ENCODE measurements at regions not wholly inside any gene's neighbourhood (a gene's known extent, or its start where the extent isn't known, plus 50 kb on each side); places are given as distances from the start of the nearest gene placed in this dataset.

DNA sequence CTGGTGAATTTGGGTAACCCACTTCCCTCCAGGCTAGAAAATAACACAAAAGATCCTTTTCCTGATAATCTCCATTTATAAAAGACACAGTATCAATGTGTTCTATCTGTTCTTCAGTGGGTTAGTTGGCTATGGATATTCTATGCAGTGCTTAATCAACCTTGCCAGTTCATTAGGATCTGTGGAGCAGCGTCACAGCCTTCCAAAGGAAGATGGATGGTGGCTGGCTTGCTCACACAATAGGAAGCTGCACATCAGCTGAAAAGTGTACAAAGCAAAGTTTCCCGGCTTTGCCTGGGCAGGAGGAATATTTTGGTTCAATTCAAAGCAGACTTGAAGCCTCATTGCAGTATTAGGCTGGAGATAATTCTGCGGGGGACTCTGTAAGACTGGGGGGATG is 70.3 kb upstream of the CA10 start:
- DNase-seq (ENCODE audit: low read depth), result no peak

DNA sequence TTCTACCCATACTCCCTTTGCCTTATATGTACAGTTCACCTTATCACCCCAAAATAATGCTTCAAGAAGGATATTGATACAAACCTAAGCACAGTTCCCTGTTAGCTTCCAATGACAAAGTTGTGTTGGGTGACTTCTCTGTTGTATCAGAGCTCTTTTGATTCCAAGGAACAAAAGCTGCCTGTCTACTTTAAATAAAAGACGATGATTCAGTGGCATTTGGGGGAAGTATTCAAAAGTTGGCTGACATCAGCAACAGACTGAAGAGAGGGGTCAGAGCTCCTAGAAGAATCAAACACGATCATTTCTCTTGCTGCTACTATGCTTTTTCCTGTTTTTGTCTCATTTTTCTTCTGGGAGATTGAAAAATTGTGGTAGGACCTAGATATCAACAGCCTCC is 69.4 kb upstream of the CA10 start:
- DNase-seq (ENCODE audit: low read depth), result no peak

DNA sequence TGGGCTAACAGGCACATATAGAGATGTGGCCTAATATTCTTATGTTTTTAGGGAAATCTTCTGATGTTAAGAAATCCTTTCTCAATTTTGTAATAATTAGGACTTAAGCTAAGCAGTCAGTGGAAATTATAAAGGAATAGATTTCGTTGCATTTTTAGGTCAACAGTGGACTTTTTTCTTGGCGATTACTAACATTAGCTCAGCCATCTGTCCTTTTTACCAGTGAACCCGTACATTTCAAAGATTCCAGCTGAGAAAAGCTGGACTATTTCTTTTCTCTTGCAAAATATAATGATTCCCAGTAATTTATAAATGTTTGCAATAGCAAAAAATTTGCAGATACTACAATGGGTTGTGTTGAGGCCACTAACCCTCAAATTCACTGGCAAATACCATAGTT is 54.9 kb upstream of the CA10 start:
- DNase-seq (ENCODE audit: low read depth), result no peak

- no peak for DNase-seq (ENCODE audit: low read depth)
Observed at GRCh38 chr17:52212851-52213250, 54.3 kb upstream of the CA10 start.

DNA sequence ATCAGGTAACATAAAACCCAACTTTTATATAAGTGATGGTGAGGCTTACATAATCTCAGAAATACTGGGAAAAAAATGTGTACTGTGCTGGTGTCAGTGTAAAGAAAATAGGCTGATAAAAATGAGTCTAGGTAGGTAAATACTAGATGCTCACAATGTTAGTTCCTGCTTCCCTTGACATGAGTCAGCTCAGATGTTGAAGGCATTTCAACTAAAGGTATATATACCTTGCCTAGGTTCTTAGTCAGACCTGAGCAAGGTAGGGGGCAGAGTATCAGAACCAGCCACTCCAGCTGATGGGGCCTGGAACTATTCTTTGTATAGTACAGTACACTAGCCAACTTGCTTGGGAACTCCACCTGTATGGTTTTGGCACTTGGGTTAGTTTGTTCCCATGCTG is 51.0 kb upstream of the CA10 start:
- DNase-seq (ENCODE audit: low read depth), result no peak
